ENCODE measurements at regions not wholly inside any gene's neighbourhood (a gene's known extent, or its start where the extent isn't known, plus 50 kb on each side); places are given as distances from the start of the nearest gene placed in this dataset.

DNA sequence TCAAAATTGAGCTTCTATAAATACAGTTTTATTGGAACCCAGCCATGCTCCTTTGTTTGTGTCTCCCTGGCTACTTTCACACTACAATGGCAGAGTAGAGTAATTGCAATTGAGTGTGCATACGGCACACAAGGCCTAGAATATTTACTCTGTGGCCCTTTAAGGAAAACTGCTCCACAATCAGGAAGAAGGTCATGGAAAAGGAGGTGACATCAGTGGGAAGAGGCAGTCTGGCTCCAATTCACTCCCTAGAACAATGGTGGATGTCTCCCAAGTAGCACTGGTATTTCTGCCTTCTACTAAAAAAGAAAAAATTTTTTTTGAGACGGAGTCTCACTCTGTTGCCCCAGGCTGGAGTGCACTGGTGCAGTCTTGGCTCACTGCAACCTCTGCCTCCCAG is 51.3 kb downstream of the KRTAP19-8 start:
- intact Hi-C loops (cut with micrococcal nuclease), result no loop called here
- peak; percentile 37 for ATAC-seq
- no peak for DNase-seq

- DNase-seq, result no peak
- intact Hi-C loops (cut with micrococcal nuclease), result no loop called here
- no peak for ATAC-seq
Observed at GRCh38 chr21:30984889-30985288, 53.4 kb downstream of the KRTAP19-8 start.

DNA sequence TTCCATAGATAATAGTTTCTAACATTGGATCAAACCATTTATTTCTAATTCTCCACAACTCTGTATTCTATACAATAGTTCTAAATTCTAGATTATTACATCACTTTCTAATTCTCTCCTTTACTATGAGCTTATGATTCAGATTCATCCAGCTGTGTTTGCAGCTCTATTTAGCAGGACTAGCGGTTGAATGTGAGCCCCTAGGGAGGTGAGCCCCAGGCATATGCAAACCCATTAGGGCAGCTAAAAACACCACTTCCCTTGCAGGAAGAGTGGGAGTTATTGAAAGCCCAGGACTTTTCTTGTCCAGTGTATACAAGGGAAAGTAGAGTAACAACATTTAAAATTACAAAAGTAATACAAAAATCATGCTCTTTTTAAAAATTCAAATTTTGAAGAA is 56.9 kb downstream of the KRTAP19-8 start:
- DNase-seq, result no peak
- intact Hi-C loops (cut with micrococcal nuclease), result no loop called here
- no peak for ATAC-seq

- DNase-seq, result no peak
- no peak for ATAC-seq
- intact Hi-C loops (cut with micrococcal nuclease), result no loop called here
Observed at GRCh38 chr21:30979054-30979453, 59.2 kb downstream of the KRTAP19-8 start.

DNA sequence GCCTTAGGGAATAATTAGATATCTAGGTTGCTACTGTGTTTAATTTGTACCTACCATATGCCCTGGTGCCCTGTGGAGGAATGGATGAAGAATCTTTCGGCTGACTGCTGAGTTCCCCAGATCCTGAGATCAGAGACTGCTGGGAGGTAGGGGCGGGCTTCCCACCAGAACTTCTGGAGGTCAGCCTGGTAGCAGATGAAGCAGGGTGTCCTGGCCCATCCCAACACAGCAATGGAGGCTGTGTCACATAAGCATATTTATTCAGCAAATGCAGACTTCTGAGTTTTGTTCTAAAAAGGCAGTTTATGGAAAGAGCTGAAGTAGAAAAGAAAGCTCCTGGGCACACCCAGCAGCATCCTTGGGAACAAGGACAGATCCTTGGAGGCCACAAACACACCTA is 74.0 kb downstream of the KRTAP19-8 start:
- no peak for DNase-seq
- no peak for ATAC-seq
- intact Hi-C loops (cut with micrococcal nuclease), result no loop called here

GRCh38 chr21:30963502-30963901 is 74.8 kb downstream of the KRTAP19-8 start:
- intact Hi-C loops (cut with micrococcal nuclease), result no loop called here
- ATAC-seq (no peak), DNase-seq (no peak)

- intact Hi-C loops (cut with micrococcal nuclease), result no loop called here
- no peak for DNase-seq
- no peak for ATAC-seq
Observed at GRCh38 chr21:30962013-30962412, 76.3 kb downstream of the KRTAP19-8 start.

GRCh38 chr21:30958741-30959140 is 77.4 kb upstream of the KRTAP11-1 start:
- no peak for DNase-seq
- intact Hi-C loops (cut with micrococcal nuclease), result no loop called here
- ATAC-seq, result no peak

GRCh38 chr21:30957010-30957409 is 75.6 kb upstream of the KRTAP11-1 start:
- ATAC-seq (no peak), DNase-seq (no peak)
- intact Hi-C loops (cut with micrococcal nuclease), result no loop called here

GRCh38 chr21:30953605-30954004 is 72.2 kb upstream of the KRTAP11-1 start:
- ATAC-seq, result no peak
- intact Hi-C loops (cut with micrococcal nuclease), result no loop called here
- no peak for DNase-seq

DNA sequence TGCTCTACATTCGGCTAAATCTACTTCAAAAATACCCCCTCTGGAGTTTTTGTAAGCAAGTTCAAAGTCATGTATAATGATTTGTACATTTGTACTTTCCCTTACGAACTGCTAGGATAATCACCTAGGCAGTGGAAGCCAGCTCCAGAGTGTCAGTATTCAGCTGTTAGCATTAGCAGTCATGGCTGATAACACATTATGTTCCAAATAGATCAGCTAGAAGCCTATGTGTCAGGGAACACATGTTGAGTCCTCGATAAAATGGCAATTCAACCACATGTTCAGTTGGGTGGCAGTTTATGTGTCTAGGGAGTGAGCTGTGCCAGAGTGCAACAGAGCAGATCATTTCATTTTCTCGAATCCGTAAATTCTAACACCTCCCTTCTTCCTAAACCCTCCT is 65.8 kb upstream of the KRTAP11-1 start:
- intact Hi-C loops (cut with micrococcal nuclease), result no loop called here
- DNase-seq, result no peak
- no peak for ATAC-seq

GRCh38 chr21:30943920-30944319 is 62.5 kb upstream of the KRTAP11-1 start:
- intact Hi-C loops (cut with micrococcal nuclease), result no loop called here
- DNase-seq (no peak), ATAC-seq (no peak)

DNA sequence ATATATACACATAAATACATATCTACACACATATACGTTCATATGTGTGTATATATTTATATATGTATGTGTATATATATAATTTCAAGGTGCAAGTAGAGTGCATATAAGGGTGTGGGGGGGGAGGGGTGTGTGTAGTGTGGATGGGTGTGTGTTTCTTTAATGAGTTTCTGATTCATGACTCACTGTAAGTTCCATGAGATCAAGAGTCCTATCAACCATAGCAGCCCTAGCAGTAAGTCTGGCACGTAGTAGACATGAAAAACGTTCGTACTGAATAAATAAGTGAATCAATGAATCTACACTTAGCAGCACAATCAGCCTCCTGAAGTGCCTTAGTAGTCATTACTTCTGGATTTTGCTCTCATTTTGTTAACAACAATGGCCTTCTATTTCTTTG is 61.9 kb upstream of the KRTAP11-1 start:
- DNase-seq, result no peak
- intact Hi-C loops (cut with micrococcal nuclease), result no loop called here
- ATAC-seq, result no peak

GRCh38 chr21:30942192-30942591 is 60.8 kb upstream of the KRTAP11-1 start:
- intact Hi-C loops (cut with micrococcal nuclease), result no loop called here

DNA sequence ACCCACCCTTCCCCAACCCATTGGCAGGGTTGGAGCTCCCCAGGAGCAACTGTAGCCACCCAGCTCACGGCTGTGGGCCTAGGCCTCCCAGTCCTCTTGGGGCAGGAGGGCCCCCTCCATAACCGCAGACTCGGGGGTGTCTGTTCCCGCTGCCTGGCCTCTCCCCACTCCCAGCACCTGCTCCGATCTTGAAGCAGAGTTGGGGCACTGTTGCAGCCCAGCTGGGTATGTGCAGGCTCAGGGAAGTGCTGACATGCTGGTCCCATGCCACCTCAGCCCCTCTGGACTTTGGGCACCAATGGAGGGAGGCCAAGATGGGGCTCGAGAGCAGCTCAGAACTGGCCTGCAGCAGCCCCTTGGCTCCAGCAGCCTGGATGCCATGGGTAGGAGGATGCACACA is 54.8 kb upstream of the KRTAP11-1 start:
- intact Hi-C loops (cut with micrococcal nuclease), result no loop called here
- ATAC-seq, result no peak
- DNase-seq, result no peak

More at GRCh38 chr21:30942192-30942591, 60.8 kb upstream of the KRTAP11-1 start:
- DNase-seq, result no peak
- no peak for ATAC-seq

DNA sequence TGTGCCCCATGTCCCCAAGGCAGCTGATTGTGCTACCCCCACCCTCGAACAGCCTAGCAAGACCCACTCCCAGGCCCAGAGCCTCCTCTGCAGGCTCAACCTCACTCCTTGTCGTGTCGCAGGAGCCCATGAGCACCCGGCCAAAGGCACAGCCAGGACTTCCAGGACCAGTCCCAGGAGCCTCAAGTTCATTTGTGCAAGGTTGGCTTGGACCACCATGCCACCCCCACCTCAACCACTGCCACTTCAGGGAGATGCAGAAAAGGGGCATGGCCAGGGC is 54.4 kb upstream of the KRTAP11-1 start:
- no peak for DNase-seq
- intact Hi-C loops (cut with micrococcal nuclease), result no loop called here
- no peak for ATAC-seq

DNA sequence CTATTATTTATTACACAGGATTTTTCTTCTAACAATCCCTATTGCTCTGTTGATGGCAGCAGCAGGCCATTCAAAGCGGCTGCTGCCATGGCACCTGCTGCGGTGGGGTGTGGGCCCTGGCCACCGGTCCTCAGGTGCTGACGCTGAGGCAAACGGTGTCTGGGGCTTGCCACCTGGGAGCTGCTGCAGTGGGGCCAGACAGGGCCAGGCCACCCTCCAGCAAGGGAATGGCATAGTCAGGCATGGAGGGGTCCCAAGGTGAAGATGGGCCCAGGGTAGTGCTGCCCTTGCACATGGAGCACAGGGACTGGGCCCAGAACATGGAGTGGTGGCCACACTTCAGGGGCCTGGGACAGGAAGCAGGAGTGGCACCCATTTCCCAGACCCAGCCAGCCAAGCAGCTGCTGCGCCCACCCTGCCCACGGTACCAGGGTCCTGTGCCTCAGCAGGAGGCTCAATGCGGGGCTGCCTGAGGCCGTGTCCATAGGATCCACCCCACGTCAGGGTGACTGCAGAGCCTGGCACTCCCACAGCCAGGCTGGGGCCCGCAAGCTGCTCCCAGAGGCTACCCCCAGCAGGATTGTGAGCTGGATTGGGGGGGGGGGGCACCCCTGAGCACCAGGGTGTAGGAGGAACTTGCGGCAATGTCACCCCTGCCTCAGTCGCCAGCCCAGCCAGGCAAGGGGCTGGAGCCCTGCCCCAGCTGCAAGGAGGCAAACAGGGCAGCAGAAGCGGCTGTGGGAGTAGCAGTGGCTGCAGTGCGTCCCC is 53.9 kb upstream of the KRTAP11-1 start:
- intact Hi-C loops (cut with micrococcal nuclease), result no loop called here
- ATAC-seq (no peak), DNase-seq (no peak)

DNA sequence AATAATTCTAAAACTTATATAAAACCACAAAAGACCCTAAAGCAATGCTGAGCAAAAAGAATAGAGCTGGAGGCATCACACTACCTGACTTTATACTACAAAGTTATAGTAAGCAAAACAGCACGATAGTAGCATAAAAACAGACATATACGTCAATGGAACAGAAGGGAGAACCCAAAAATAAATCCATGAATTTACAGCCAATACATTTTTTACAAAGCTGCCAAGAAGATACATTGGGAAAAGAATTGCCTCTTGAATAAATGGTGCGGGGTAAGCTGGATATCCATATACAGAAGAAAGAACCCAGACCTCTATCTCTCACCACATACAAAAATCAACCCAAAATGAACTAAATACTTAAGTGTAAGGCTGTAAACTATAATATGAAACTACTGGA is 51.3 kb upstream of the KRTAP11-1 start:
- no peak for ATAC-seq
- DNase-seq, result no peak
- intact Hi-C loops (cut with micrococcal nuclease), result no loop called here
